B cell (primary cell): ENCODE measurements at regions not wholly inside any gene's neighbourhood (a gene's known extent, or its start where the extent isn't known, plus 50 kb on each side); places are given as distances from the start of the nearest gene placed in this dataset.

ENCODE experiments used
- ATAC-seq: fragments of 200-7000 bp; cut with Tn5 transposase; one replicate; pipeline ENCODE4 v1.10.0; 2021; ENCODE audit warnings: low read depth, mild to moderate bottlenecking, moderate number of reproducible peaks, moderate library complexity
- CTCF ChIA-PET: fragments of 350-600 bp; sonication (Branson Sonifier 250); formaldehyde crosslinking; loops from one replicate; lab custom pipeline; 2021; ENCODE audit warnings: antibody characterized with exemption, inconsistent platforms; lab: Charles Lee
- POLR2A ChIA-PET: fragments of 350-600 bp; sonication (Branson Sonifier 250); formaldehyde crosslinking; loops from one replicate; lab custom pipeline; 2021; ENCODE audit warnings: antibody characterized with exemption; lab: Charles Lee
- DNase-seq: peaks from one replicate; pipeline ENCODE4 v3.0.0; 2013
- H2AFZ ChIP-seq: 2 replicates; pipeline ENCODE4 v1.6.1; 2012; ENCODE audit warnings: mild to moderate bottlenecking, low read depth, low read length; ENCODE audit not compliant: insufficient read depth, poor library complexity, severe bottlenecking
- H3K27ac ChIP-seq, 2 donors: 1 replicate in 1 of 2; 2 replicates in 1 of 2; pipeline ENCODE4 v1.5.1; 2012 to 2013; ENCODE audit warnings: low read length in 2 of 2, mild to moderate bottlenecking in 2 of 2, moderate library complexity in 1 of 2
- H3K27me3 ChIP-seq, 4 experiments: fragments of 200-600 bp in 1 of 4; sonication (generic) in 1 of 4; replicated peaks in 1 of 4; 1 replicate in 2 of 4; 2 replicates in 2 of 4; pipeline versions ENCODE4 v1.6.1 to v1.7.0; 2013 to 2016; ENCODE audit warnings: low read length in 3 of 4, mild to moderate bottlenecking in 2 of 4, mixed read lengths in 1 of 4, moderate library complexity in 1 of 4; ENCODE audit not compliant: insufficient read depth in 4 of 4, control insufficient read depth in 3 of 4; ENCODE audit errors: control extremely low read depth in 1 of 4
- H3K36me3 ChIP-seq, 2 experiments: replicated peaks in 1 of 2; 1 replicate in 1 of 2; 2 replicates in 1 of 2; pipeline versions ENCODE4 v1.6.1 to v1.7.1; 2013; ENCODE audit warnings: low read length in 1 of 2; ENCODE audit not compliant: insufficient read depth in 2 of 2, control insufficient read depth in 1 of 2; ENCODE audit errors: control extremely low read depth in 1 of 2, extremely low read depth in 1 of 2
- H3K4me1 ChIP-seq, 2 donors: fragments of 200-600 bp in 1 of 2; sonication (generic) in 1 of 2; 1 replicate in 1 of 2; 2 replicates in 1 of 2; pipeline versions ENCODE4 v1.5.1 to v1.6.1; 2013 to 2017; ENCODE audit warnings: low read length in 2 of 2; ENCODE audit not compliant: control insufficient read depth in 2 of 2, insufficient read depth in 2 of 2
- H3K4me2 ChIP-seq: replicated peaks from 2 replicates; pipeline ENCODE3; 2012; ENCODE audit warnings: mild to moderate bottlenecking, low read depth, low read length; ENCODE audit not compliant: poor library complexity, severe bottlenecking
- H3K4me3 ChIP-seq, 5 experiments: fragments of 200-600 bp in 1 of 5; sonication (generic) in 1 of 5; 1 replicate in 3 of 5; 2 replicates in 2 of 5; pipeline versions ENCODE4 v1.5.1 to v1.7.0; 2011 to 2016; ENCODE audit warnings: low read length in 4 of 5, mild to moderate bottlenecking in 4 of 5, low read depth in 2 of 5, control low read depth in 1 of 5, moderate library complexity in 1 of 5; ENCODE audit not compliant: insufficient read depth in 1 of 5; ENCODE audit errors: control extremely low read depth in 1 of 5, extremely low read depth in 1 of 5
- H3K79me2 ChIP-seq: fragments of 200-600 bp; sonication (generic); one replicate; pipeline ENCODE4 v1.6.0; 2016; ENCODE audit warnings: low read length; ENCODE audit not compliant: control insufficient read depth, insufficient read depth
- H3K9ac ChIP-seq: fragments of 200-600 bp; sonication (generic); 2 replicates; pipeline ENCODE4 v1.6.1; 2017; ENCODE audit warnings: mild to moderate bottlenecking, low read length, moderate library complexity
- H3K9me3 ChIP-seq, 3 donors: one replicate each; pipeline versions ENCODE4 v1.6.1 to v1.7.1; 2013; ENCODE audit warnings: low read length in 2 of 3; ENCODE audit not compliant: control insufficient read depth in 2 of 3, insufficient read depth in 1 of 3; ENCODE audit errors: control extremely low read depth in 1 of 3
- H4K20me1 ChIP-seq: 2 replicates; pipeline ENCODE4 v1.6.0; 2012; ENCODE audit warnings: mild to moderate bottlenecking, low read length; ENCODE audit not compliant: insufficient read depth, control insufficient read depth, poor library complexity, severe bottlenecking
- H3K27ac Mint-ChIP-seq: one replicate; pipeline ENCODE4 v1.8.0; 2021; ENCODE audit warnings: mixed read lengths
- H3K27me3 Mint-ChIP-seq: one replicate; pipeline ENCODE4 v1.8.0; 2021; ENCODE audit warnings: mixed read lengths
- H3K4me1 Mint-ChIP-seq: one replicate; pipeline ENCODE4 v1.8.0; 2021; ENCODE audit warnings: mixed read lengths
- H3K4me3 Mint-ChIP-seq: one replicate; pipeline ENCODE4 v1.8.0; 2021; ENCODE audit warnings: mixed read lengths
- H3K9me3 Mint-ChIP-seq: one replicate; pipeline ENCODE4 v1.8.0; 2022; ENCODE audit warnings: mixed read lengths; ENCODE audit not compliant: insufficient read depth
- CTCF ChIP-seq: fragments of 200-600 bp; IDR thresholded peaks from one replicate; pipeline ENCODE4 v1.8.0; 2022; ENCODE audit warnings: antibody characterized with exemption, mild to moderate bottlenecking
- EZH2 ChIP-seq: IDR thresholded peaks from 2 replicates; pipeline ENCODE4 v1.6.1; 2012; ENCODE audit warnings: borderline replicate concordance, low read depth, mild to moderate bottlenecking, moderate library complexity, low read length; ENCODE audit not compliant: insufficient read depth, poor library complexity, severe bottlenecking
- WGBS: methylation state at CpG from one replicate; pipeline ENCODE4 v1.1.5; 2013; ENCODE audit warnings: missing lambda C conversion rate; ENCODE audit not compliant: insufficient coverage; 5-methylcytosine and 5-hydroxymethylcytosine counted together
- intact Hi-C: fragments of 100-400 bp; cut with micrococcal nuclease; formaldehyde crosslinking; loops from one replicate; pipeline ENCODE4 v1.10.0; 2022

DNA sequence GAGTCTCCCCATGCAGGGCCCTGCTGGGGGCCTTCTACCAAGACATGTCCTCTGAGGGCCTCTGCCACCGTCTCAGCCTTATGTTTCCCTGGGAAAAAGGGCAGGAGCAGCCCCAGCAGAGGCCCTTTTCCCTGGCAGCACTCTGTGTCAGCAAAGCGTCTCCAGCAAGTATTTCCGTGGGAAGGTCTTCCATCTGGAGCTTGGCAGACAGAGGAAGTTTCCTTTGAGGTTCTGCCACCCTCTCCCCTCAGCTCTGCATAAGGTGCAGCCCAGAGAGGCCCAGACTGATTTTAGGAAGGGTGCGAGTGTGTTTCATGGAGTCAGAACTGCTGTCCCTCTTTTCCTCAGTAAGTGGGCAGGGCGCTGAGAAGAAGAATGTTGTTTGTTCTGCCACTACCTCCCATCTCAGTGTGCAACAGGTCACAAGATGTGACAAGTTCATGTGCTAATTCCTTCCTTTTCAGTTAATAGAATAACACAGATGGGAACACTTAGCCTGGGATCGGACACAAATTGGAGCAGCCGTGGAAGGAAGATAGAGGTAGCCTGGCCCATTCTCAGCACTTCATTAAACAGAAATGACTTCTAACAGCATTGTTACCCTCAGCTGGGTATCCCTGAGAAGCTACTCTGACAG is 784.4 kb downstream of the MAFB start:
- Histone ChIP-seq H3K36me3 (no peaks in the 10 kb centered on the region), H3K79me2 (no peaks in the 10 kb centered on the region), H3K4me1 (no peaks in the 10 kb centered on the region), H4K20me1 (no peaks in the 10 kb centered on the region), H2AFZ (no peak overlapping the region), H3K27ac (no peak overlapping the region), H3K4me2 (no peak overlapping the region), H3K9me3 (no peaks in the 10 kb centered on the region), H3K27me3 (no peaks in the 10 kb centered on the region), H3K4me3 (no peak overlapping the region), H3K9ac (no peak overlapping the region)
- Mint-ChIP-seq H3K4me3 (no peak overlapping the region), H3K27ac (no peak overlapping the region), H3K4me1 (no peaks in the 10 kb centered on the region), H3K9me3 (no peaks in the 10 kb centered on the region), H3K27me3 (peaks cover 8% of the 10 kb centered on the region)
- CTCF ChIA-PET, result no interaction called here
- no peak for ATAC-seq
- 89% methylated on average over 5 of the region's 7 CpGs for WGBS
- DNase-seq, result no peak
- no peak for TF ChIP-seq CTCF
- TF ChIP-seq EZH2, result no peak
- POLR2A ChIA-PET, result no interaction called here
- intact Hi-C loops, result no loop called here

DNA sequence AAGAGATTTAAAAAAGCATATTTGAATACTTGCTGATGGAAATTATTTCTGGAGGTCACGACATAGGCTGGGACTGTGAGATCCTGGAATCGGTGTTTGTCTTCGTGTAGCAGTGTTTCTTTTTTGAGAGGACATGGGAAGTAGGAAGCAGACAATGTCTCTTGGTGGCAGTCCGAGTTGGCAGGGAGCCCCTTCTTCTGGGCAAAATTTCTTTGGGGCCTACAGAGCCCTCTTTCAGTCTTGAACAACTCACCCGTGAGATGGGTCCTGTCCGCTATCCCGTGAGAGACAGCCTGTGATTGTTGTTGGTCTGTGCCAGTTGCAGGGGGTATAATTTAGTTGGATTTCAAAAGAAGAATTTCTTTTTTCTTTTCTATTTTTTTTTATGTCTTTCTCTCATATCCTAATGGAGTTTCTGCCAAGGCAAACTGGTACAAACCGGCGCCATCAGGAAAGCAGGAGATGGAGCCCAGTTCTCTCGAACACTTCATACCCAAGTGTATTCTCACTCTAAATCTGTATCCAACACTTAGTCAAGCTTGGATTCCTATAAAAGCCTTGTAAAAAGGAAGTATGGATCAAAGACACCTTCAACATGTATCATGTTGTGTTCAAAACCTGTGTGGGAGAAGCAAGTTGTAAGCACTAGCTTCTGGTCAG is 785.1 kb downstream of the MAFB start:
- H3K9ac ChIP-seq, result no peak overlapping the region
- no peak overlapping the region for H2AFZ ChIP-seq
- Mint-ChIP-seq H3K27me3 (peaks cover 8% of the 10 kb centered on the region), H3K4me1 (no peaks in the 10 kb centered on the region), H3K27ac (no peak overlapping the region), H3K9me3 (no peaks in the 10 kb centered on the region), H3K4me3 (no peak overlapping the region)
- no peaks in the 10 kb centered on the region for H3K4me1 ChIP-seq
- no peaks in the 10 kb centered on the region for H3K9me3 ChIP-seq
- ChIA-PET POLR2A (no interaction called here), CTCF (no interaction called here)
- no peak overlapping the region for H3K4me3 ChIP-seq
- DNase-seq, result no peak
- WGBS, result 87% methylated on average over 4 of the region's 10 CpGs
- H4K20me1 ChIP-seq, result no peaks in the 10 kb centered on the region
- no peak for ATAC-seq
- H3K36me3 ChIP-seq, result no peaks in the 10 kb centered on the region
- intact Hi-C loops, result no loop called here
- TF ChIP-seq CTCF (no peak), EZH2 (no peak)
- no peaks in the 10 kb centered on the region for H3K27me3 ChIP-seq
- no peaks in the 10 kb centered on the region for H3K79me2 ChIP-seq
- no peak overlapping the region for H3K4me2 ChIP-seq
- H3K27ac ChIP-seq, result no peak overlapping the region
